GM18517 (cell line): ENCODE measurements at regions not wholly inside any gene's neighbourhood (a gene's known extent, or its start where the extent isn't known, plus 50 kb on each side); places are given as distances from the start of the nearest gene placed in this dataset.

ENCODE experiments used
- ATAC-seq: cut with Tn5 transposase; IDR thresholded peaks from one replicate; pipeline ENCODE4 v1.9.1; 2021; ENCODE audit warnings: mild to moderate bottlenecking, moderate library complexity; ENCODE audit not compliant: unreplicated experiment

- no peak for ATAC-seq
Observed at GRCh38 chr18:24773101-24773500, 312.7 kb downstream of the HRH4 start.

- no peak for ATAC-seq
Observed at GRCh38 chr18:24776019-24776418, 315.6 kb downstream of the HRH4 start.

GRCh38 chr18:24778810-24779418 is 318.5 kb downstream of the HRH4 start:
- no peak for ATAC-seq

- no peak for ATAC-seq
Observed at GRCh38 chr18:24782566-24782965, 322.1 kb downstream of the HRH4 start.

- no peak for ATAC-seq
Observed at GRCh38 chr18:24785019-24785418, 324.6 kb downstream of the HRH4 start.

GRCh38 chr18:24786027-24786426 is 325.6 kb downstream of the HRH4 start:
- ATAC-seq, result no peak

GRCh38 chr18:24790347-24790746 is 329.9 kb downstream of the HRH4 start:
- ATAC-seq, result no peak

- no peak for ATAC-seq
Observed at GRCh38 chr18:24791751-24792545, 331.5 kb downstream of the HRH4 start.

GRCh38 chr18:24793742-24794141 is 333.3 kb downstream of the HRH4 start:
- ATAC-seq, result no peak

- ATAC-seq, result no peak
Observed at GRCh38 chr18:24795129-24795528, 334.7 kb downstream of the HRH4 start.

GRCh38 chr18:24797981-24798380 is 337.5 kb downstream of the HRH4 start:
- ATAC-seq, result no peak

- no peak for ATAC-seq
Observed at GRCh38 chr18:24799176-24799575, 338.7 kb downstream of the HRH4 start.

- ATAC-seq, result no peak
Observed at GRCh38 chr18:24799720-24800119, 339.3 kb downstream of the HRH4 start.

- no peak for ATAC-seq
Observed at GRCh38 chr18:24801001-24801400, 340.6 kb downstream of the HRH4 start.

GRCh38 chr18:24802456-24802855 is 342.0 kb downstream of the HRH4 start:
- ATAC-seq, result no peak

GRCh38 chr18:24805156-24805555 is 344.7 kb downstream of the HRH4 start:
- ATAC-seq, result no peak

GRCh38 chr18:24809173-24809950 is 348.9 kb downstream of the HRH4 start:
- no peak for ATAC-seq

- no peak for ATAC-seq
Observed at GRCh38 chr18:24810561-24811305, 350.3 kb downstream of the HRH4 start.

GRCh38 chr18:24811950-24812681 is 351.7 kb downstream of the HRH4 start:
- ATAC-seq, result no peak

- ATAC-seq, result no peak
Observed at GRCh38 chr18:24814521-24814920, 354.1 kb downstream of the HRH4 start.
